ENCODE measurements at regions not wholly inside any gene's neighbourhood (a gene's known extent, or its start where the extent isn't known, plus 50 kb on each side); places are given as distances from the start of the nearest gene placed in this dataset.

- no peaks in the 10 kb centered on the region for H3K9me1 ChIP-seq (ENCODE audit: control insufficient read depth, insufficient read depth, low read length)
- WGBS (ENCODE audit: insufficient coverage, low coverage, missing lambda C conversion rate), result 8% methylated on average over 2 of the region's 3 CpGs
- H3K27ac ChIP-seq (ENCODE audit: extremely low read depth, low read depth, low read length), result no peak overlapping the region
- TF ChIP-seq CCAR2 (IDR thresholded peaks at IDR 0.05; ENCODE audit: low read depth, low read length) (no peak), IRF9 (tag; IDR thresholded peaks at IDR 0.05) (no peak), CBX3 (IDR thresholded peaks at IDR 0.05; ENCODE audit: borderline replicate concordance in 1 of 2, low read length in 2 of 2) (no peak), HNRNPUL1 (IDR thresholded peaks at IDR 0.05; ENCODE audit: low read length) (no peak), CTCFL (IDR thresholded peaks at IDR 0.05; ENCODE audit: borderline replicate concordance, insufficient read depth, low read depth, low read length, poor library complexity, severe bottlenecking) (no peak), ELF2 (CRISPR knock-in tag; IDR thresholded peaks at IDR 0.05) (no peak), ZNF324 (CRISPR knock-in tag; IDR thresholded peaks at IDR 0.05) (no peak), ATF7 (IDR thresholded peaks at IDR 0.05) (no peak), SP1 (CRISPR knock-in tag; IDR thresholded peaks at IDR 0.05) (no peak), RBFOX2 (IDR thresholded peaks at IDR 0.05; ENCODE audit: low read depth, low read length) (no peak), HOMEZ (CRISPR knock-in tag; IDR thresholded peaks at IDR 0.05) (no peak), ZNF232 (CRISPR knock-in tag; IDR thresholded peaks at IDR 0.05) (no peak), SIRT6 (IDR thresholded peaks at IDR 0.05; ENCODE audit: low read depth, low read length) (no peak), HEY1 (CRISPR knock-in tag; IDR thresholded peaks at IDR 0.05; ENCODE audit: borderline replicate concordance) (no peak), ZBTB5 (IDR thresholded peaks at IDR 0.05) (no peak), ZNF253 (CRISPR knock-in tag; conservative IDR thresholded peaks at IDR 0.05) (no peak), TCF7 (IDR thresholded peaks at IDR 0.05; ENCODE audit: borderline replicate concordance) (no peak), PHTF2 (CRISPR knock-in tag; IDR thresholded peaks at IDR 0.05) (no peak)
These were observed 97.0 kb upstream of the ZC4H2 start for GRCh38 chrX:65073233-65073632.

More at GRCh38 chrX:65073233-65073632, 97.0 kb upstream of the ZC4H2 start:
- ChIA-PET CTCF (ENCODE audit: low intra/inter-chr PET ratio) (no interaction called here), POLR2A (no interaction called here)
- Histone ChIP-seq H3K79me2 (ENCODE audit: control insufficient read depth, insufficient read depth, low read length) (no peaks in the 10 kb centered on the region), H3K9ac (ENCODE audit: insufficient read depth in 1 of 2, low read depth in 2 of 2, low read length in 2 of 2) (no peak overlapping the region), H2AFZ (ENCODE audit: low read depth, low read length) (no peak overlapping the region), H3K27me3 (ENCODE audit: control insufficient read depth in 2 of 2, insufficient read depth in 2 of 2, low read length in 2 of 2) (no peaks in the 10 kb centered on the region), H3K36me3 (ENCODE audit: control insufficient read depth, insufficient read depth, low read length) (no peaks in the 10 kb centered on the region), H3K4me1 (replicated peaks in 1 of 2; ENCODE audit: control insufficient read depth in 2 of 2, insufficient read depth in 2 of 2, low read length in 2 of 2) (no peaks in the 10 kb centered on the region), H3K9me3 (replicated peaks; ENCODE audit: control insufficient read depth, insufficient read depth, low read depth, low read length) (no peaks in the 10 kb centered on the region), H4K20me1 (replicated peaks; ENCODE audit: control insufficient read depth, insufficient read depth, low read length) (no peaks in the 10 kb centered on the region), H3K4me2 (ENCODE audit: insufficient read depth, low read length) (no peak overlapping the region), H3K4me3 (no peak overlapping the region)
- FAIRE-seq (no peak), ATAC-seq (no peak), DNase-seq (ENCODE audit: extremely low read depth in 1 of 4, low spot score in 3 of 4) (no peak)
- intact Hi-C loops (cut with micrococcal nuclease) (no loop called here), in situ Hi-C loops (cut with MboI) (no loop called here)
- BruUV-seq (replicated peaks), result no TSS peak

Data from K562 (cell line).